ENCODE measurements at regions not wholly inside any gene's neighbourhood (a gene's known extent, or its start where the extent isn't known, plus 50 kb on each side); places are given as distances from the start of the nearest gene placed in this dataset.

DNA sequence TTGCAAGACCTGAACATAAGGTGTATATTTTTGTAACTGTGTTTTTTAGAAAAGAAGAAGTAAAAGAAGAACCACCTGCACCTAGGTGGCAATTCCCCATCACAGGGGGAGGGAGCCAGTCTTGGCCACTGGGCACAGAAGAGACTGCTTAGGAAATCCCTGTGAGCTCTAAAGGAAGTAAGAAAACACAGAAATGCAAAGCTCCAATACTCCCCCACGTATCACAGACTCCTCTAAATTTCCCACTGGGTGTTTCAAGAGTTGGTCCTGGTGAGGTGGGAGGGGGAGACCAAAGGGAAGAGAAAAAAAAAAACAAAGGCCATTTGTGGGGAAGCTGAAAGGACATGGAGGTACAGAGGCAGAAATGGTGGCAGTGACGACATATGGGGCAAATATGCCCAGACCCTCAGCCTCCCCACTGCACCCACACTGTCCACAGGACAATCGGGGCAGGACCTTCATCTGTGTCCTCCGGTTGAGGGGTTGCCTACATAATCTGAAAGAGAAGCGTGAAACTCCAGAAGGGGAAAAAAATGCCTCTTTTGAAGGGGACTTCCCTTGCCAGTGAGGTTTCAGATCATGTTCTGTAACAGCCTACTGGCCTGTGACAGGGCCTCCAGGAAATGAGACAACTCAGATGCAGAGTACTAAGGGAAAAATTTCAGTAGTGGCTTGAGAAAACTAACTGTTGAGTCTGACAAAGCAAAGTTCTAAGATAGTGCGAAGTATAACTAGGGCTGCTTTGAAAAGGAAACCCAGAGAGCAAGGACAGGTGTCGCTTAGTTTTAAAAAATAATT is 226.2 kb upstream of the MARCKS start:
- no peak overlapping the region for H3K4me3 ChIP-seq (ENCODE audit: low read depth, low read length)
- TF ChIP-seq, protein P1, sequence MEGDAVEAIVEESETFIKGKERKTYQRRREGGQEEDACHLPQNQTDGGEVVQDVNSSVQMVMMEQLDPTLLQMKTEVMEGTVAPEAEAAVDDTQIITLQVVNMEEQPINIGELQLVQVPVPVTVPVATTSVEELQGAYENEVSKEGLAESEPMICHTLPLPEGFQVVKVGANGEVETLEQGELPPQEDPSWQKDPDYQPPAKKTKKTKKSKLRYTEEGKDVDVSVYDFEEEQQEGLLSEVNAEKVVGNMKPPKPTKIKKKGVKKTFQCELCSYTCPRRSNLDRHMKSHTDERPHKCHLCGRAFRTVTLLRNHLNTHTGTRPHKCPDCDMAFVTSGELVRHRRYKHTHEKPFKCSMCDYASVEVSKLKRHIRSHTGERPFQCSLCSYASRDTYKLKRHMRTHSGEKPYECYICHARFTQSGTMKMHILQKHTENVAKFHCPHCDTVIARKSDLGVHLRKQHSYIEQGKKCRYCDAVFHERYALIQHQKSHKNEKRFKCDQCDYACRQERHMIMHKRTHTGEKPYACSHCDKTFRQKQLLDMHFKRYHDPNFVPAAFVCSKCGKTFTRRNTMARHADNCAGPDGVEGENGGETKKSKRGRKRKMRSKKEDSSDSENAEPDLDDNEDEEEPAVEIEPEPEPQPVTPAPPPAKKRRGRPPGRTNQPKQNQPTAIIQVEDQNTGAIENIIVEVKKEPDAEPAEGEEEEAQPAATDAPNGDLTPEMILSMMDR (conservative IDR thresholded peaks at IDR 0.05; ENCODE audit: low read depth, low read length), result no peak
- peak; percentile 88 for DNase-seq (ENCODE audit: low read depth)

DNA sequence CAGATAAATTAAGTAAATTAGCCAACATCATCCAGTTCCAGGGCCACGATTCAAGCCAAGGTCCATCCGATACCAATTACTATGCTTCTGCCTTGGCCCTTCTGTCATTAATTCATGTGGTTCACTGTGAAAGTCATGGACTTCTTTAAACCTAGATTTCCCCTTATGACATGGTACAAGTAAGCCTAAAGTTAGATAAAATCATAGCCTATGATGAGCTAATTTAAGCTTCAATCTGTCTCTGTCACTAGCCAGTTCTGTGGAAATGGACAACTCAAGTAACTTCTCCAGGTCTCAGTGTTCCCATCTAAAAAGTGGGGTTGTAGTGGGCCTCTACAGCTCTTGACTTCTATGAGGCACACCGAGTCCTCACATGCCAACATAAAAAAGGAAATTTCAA is 225.5 kb upstream of the MARCKS start:
- no peak overlapping the region for H3K4me3 ChIP-seq (ENCODE audit: low read depth, low read length)
- DNase-seq (ENCODE audit: low read depth), result no peak
- TF ChIP-seq, protein P1 (conservative IDR thresholded peaks at IDR 0.05; ENCODE audit: low read depth, low read length), result no peak

DNA sequence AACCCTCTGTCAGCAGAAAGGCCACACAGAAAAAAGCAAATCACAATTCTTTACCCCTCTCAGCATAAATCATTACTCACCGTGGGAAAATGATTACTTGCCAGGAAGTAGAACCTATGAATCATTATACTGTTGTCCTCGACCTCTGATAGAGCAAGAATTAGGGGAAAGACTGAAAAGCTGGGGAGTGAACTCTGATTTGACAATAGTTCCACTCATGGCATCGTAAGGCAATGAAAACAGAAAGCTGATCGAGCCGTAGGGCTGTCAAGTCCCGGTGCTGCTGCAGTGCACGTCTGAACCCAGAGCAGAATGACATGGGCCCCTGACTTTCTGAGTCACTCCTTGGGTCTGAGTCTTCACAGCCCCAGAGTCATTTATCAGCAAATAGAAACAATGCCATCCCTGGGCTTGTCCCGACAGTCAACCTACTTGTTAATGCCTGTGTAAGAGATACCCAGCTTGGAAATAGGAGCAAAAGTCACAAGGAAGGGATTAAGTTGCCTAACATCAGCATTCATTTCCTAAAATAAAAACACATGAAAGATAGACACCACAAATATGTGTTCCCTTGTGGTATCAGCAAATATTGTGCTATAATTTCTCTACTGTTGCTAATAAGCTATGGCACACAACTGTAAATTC is 224.8 kb upstream of the MARCKS start:
- TF ChIP-seq, protein P1 (conservative IDR thresholded peaks at IDR 0.05; ENCODE audit: low read depth, low read length), result no peak
- peak overlapping the region; percentile 31 for H3K4me3 ChIP-seq (ENCODE audit: low read depth, low read length)
- peak; percentile 92 for DNase-seq (ENCODE audit: low read depth)

DNA sequence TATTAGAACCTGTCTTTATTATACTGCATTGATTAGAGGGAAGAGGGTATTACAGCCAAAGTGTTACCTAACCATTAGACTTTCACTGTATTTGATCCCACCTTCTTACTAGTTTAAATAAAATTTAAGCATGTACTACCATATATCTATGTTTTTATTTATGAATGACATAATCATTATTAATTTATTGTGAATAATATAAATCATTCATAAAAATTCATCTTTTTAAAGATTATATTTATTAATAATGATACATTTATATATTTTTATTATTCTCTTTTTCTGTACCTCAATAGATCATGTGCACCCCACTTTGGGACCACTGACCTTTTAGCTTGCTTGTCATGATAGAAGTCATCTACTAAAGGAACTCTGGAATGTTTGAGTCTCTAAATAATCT is 223.5 kb upstream of the MARCKS start:
- no peak for DNase-seq (ENCODE audit: low read depth)
- no peak overlapping the region for H3K4me3 ChIP-seq (ENCODE audit: low read depth, low read length)
- TF ChIP-seq, protein P1 (conservative IDR thresholded peaks at IDR 0.05; ENCODE audit: low read depth, low read length), result no peak

DNA sequence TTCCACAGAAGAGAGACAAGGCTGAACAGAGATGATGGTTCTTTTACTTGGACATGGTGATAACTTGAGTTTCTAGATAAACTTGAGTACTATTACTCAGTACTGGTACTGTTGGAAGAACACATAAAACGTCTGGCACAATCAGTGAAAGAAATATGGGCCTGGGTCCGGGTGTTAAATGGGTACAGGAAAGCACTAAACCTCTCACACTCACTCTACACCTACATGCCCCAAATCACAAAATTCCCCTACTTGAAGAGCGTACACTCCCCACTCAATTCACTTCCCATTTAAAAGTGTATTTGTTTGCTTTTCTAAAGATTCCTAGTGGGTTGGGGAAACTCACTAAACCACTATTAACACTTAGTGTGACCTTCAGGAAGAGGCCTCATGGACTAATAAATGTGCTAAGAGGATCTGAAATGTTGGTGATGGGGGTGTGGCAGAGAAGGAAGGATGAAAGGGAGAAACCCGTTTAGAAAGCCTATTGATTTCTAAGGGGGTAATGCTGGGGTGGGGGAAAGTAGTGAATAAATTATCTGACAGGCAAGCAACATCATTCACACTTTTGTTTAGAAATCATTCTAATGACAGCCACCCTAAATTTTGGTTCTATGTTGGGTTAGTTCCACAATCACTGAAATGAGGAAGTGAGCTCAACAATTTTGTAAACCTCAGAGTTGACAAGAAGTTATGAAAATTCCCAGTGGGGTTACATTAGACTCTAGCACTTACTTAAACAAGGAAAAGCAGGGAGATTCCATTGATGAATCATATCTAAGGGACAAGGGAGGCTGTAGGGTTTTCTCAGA is 222.6 kb upstream of the MARCKS start:
- no peak overlapping the region for H3K4me3 ChIP-seq (ENCODE audit: low read depth, low read length)
- DNase-seq (ENCODE audit: low read depth), result no peak
- TF ChIP-seq, protein P1 (conservative IDR thresholded peaks at IDR 0.05; ENCODE audit: low read depth, low read length), result no peak

DNA sequence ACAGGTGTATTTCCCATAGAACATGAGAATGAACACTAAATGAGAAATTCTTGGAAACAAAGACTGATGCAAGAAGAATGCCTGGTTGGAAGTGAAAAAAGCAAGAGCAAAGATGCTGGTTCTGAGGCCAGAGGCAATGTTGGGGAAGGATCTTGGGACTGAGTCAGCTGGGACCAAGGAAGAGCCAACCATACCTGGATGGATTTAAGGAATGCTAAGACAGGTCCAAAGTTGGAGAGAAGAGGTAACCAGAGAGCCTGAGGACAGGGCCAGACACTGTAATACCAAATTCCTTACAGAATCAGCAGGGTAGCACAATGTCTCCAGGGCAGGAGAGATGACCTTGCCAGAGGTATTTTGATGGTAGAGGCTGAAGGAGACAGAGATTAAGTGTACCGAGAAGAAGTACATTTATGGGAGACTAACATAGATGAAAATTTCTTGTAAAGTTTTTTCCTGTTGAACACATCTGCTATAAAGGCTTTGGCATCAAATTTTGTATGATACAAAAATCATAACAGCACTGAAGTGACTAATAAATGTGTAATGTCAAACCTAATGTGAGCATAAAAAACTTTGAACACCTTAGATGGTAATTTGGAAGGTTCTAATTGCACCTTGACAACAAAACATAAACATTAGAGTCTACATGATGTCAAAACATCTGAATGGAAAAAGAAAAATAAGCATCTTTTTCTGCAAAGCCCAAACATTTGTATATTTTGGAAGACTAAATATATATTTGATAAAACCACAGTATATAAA is 221.7 kb upstream of the MARCKS start:
- no peak for DNase-seq (ENCODE audit: low read depth)
- no peak overlapping the region for H3K4me3 ChIP-seq (ENCODE audit: low read depth, low read length)
- TF ChIP-seq, protein P1 (conservative IDR thresholded peaks at IDR 0.05; ENCODE audit: low read depth, low read length), result no peak
